ENCODE measurements at regions not wholly inside any gene's neighbourhood (a gene's known extent, or its start where the extent isn't known, plus 50 kb on each side); places are given as distances from the start of the nearest gene placed in this dataset.

GRCh38 chr18:39225373-39225772, 1659.8 kb upstream of the CELF4 start:
- TF ChIP-seq, protein P1, sequence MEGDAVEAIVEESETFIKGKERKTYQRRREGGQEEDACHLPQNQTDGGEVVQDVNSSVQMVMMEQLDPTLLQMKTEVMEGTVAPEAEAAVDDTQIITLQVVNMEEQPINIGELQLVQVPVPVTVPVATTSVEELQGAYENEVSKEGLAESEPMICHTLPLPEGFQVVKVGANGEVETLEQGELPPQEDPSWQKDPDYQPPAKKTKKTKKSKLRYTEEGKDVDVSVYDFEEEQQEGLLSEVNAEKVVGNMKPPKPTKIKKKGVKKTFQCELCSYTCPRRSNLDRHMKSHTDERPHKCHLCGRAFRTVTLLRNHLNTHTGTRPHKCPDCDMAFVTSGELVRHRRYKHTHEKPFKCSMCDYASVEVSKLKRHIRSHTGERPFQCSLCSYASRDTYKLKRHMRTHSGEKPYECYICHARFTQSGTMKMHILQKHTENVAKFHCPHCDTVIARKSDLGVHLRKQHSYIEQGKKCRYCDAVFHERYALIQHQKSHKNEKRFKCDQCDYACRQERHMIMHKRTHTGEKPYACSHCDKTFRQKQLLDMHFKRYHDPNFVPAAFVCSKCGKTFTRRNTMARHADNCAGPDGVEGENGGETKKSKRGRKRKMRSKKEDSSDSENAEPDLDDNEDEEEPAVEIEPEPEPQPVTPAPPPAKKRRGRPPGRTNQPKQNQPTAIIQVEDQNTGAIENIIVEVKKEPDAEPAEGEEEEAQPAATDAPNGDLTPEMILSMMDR (IDR thresholded peaks at IDR 0.05) = no peak
- TF ChIP-seq POLR2A (IDR thresholded peaks at IDR 0.05) (no peak), EP300 (IDR thresholded peaks at IDR 0.05) (no peak)
- DNase-seq (ENCODE audit: low spot score in 2 of 2) = no peak
- no peaks in the 10 kb centered on the region for H3K4me1 ChIP-seq
- H3K27me3 ChIP-seq = no peaks in the 10 kb centered on the region
- H3K36me3 ChIP-seq = no peaks in the 10 kb centered on the region
- 45 to 48% methylated on average over 1 of the region's 1 CpG for WGBS, 2 donors
- H3K27ac ChIP-seq = no peak overlapping the region
- no peaks in the 10 kb centered on the region for H3K9me3 ChIP-seq
- H3K4me3 ChIP-seq = no peak overlapping the region

GRCh38 chr18:39223283-39223682, 1657.7 kb upstream of the CELF4 start:
- 96 to 100% methylated on average over 1 of the region's 1 CpG for WGBS, 2 donors
- TF ChIP-seq, protein P1 (IDR thresholded peaks at IDR 0.05) = no peak
- TF ChIP-seq EP300 (IDR thresholded peaks at IDR 0.05) (no peak), POLR2A (IDR thresholded peaks at IDR 0.05) (no peak)
- no peaks in the 10 kb centered on the region for H3K9me3 ChIP-seq
- no peaks in the 10 kb centered on the region for H3K36me3 ChIP-seq
- H3K4me3 ChIP-seq = no peak overlapping the region
- no peaks in the 10 kb centered on the region for H3K4me1 ChIP-seq
- H3K27me3 ChIP-seq = no peaks in the 10 kb centered on the region
- no peak for DNase-seq (ENCODE audit: low spot score in 2 of 2)
- H3K27ac ChIP-seq = no peak overlapping the region

- 63 to 68% methylated on average over 2 of the region's 2 CpGs for WGBS, 2 donors
Measured at GRCh38 chr18:39215920-39216319, 1650.3 kb upstream of the CELF4 start.

GRCh38 chr18:39211461-39211860, 1645.9 kb upstream of the CELF4 start:
- no peaks in the 10 kb centered on the region for H3K36me3 ChIP-seq
- 89 to 92% methylated on average over 1 of the region's 1 CpG for WGBS, 2 donors

More at GRCh38 chr18:39215920-39216319, 1650.3 kb upstream of the CELF4 start:
- Histone ChIP-seq H3K4me3 (no peak overlapping the region), H3K36me3 (no peaks in the 10 kb centered on the region), H3K9me3 (no peaks in the 10 kb centered on the region), H3K27ac (no peak overlapping the region), H3K4me1 (no peaks in the 10 kb centered on the region), H3K27me3 (no peaks in the 10 kb centered on the region)
- TF ChIP-seq POLR2A (IDR thresholded peaks at IDR 0.05) = no peak
- TF ChIP-seq, protein P1 (IDR thresholded peaks at IDR 0.05) = no peak
- TF ChIP-seq EP300 (IDR thresholded peaks at IDR 0.05) = no peak
- no peak for DNase-seq (ENCODE audit: low spot score in 2 of 2)

GRCh38 chr18:39209173-39209572, 1643.6 kb upstream of the CELF4 start:
- WGBS, 2 donors = 76 to 82% methylated on average over 2 of the region's 2 CpGs
- H3K9me3 ChIP-seq = no peaks in the 10 kb centered on the region
- no peak overlapping the region for H3K4me3 ChIP-seq
- TF ChIP-seq POLR2A (IDR thresholded peaks at IDR 0.05) (no peak), EP300 (IDR thresholded peaks at IDR 0.05) (no peak)
- TF ChIP-seq, protein P1 (IDR thresholded peaks at IDR 0.05) = no peak
- H3K4me1 ChIP-seq = no peaks in the 10 kb centered on the region
- DNase-seq (ENCODE audit: low spot score in 2 of 2) = no peak
- no peak overlapping the region for H3K27ac ChIP-seq
- H3K36me3 ChIP-seq = no peaks in the 10 kb centered on the region
- H3K27me3 ChIP-seq = no peaks in the 10 kb centered on the region

More at GRCh38 chr18:39211461-39211860, 1645.9 kb upstream of the CELF4 start:
- H3K27ac ChIP-seq = no peak overlapping the region
- DNase-seq (ENCODE audit: low spot score in 2 of 2) = no peak
- no peaks in the 10 kb centered on the region for H3K27me3 ChIP-seq
- no peak for TF ChIP-seq EP300 (IDR thresholded peaks at IDR 0.05)
- TF ChIP-seq, protein P1 (IDR thresholded peaks at IDR 0.05) = no peak
- TF ChIP-seq POLR2A (IDR thresholded peaks at IDR 0.05) = no peak
- no peaks in the 10 kb centered on the region for H3K9me3 ChIP-seq
- no peaks in the 10 kb centered on the region for H3K4me1 ChIP-seq
- no peak overlapping the region for H3K4me3 ChIP-seq
